ENCODE measurements at regions not wholly inside any gene's neighbourhood (a gene's known extent, or its start where the extent isn't known, plus 50 kb on each side); places are given as distances from the start of the nearest gene placed in this dataset.

DNA sequence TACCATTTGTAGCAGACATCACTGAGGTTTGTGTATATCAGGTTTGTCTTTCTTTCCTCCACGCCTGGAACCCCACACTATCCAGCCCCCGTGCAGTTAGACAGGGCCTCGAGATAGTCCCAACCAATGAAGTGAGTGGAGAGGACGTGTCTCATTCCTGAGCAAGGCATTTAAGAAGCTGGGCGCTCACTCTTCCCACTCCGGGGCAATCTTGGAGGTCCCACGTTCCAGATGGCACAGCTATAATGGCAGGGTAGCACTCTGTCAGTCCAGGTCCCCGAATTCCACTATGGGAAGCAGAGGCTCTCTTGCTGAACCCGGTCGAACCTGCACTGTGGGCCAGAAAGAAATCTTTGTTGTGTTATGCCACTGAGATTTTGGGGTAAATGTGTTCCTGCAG lies 57.3 kb upstream of the CSF3R start:
- TF ChIP-seq EZH2 (IDR thresholded peaks at IDR 0.05) = no peak
- no peak for TF ChIP-seq POLR2AphosphoS5 (IDR thresholded peaks at IDR 0.05; ENCODE audit: borderline replicate concordance, low read depth, low read length)
